Neural cell (in vitro differentiated cells): ENCODE measurements at regions not wholly inside any gene's neighbourhood (a gene's known extent, or its start where the extent isn't known, plus 50 kb on each side); places are given as distances from the start of the nearest gene placed in this dataset.

Experiments used
- MXI1 ChIP-seq: fragments of 450-650 bp; conservative IDR thresholded peaks from 2 replicates; pipeline ENCODE4 v1.6.1; 2014; ENCODE audit warnings: antibody characterized with exemption, mild to moderate bottlenecking; ENCODE audit not compliant: poor library complexity, severe bottlenecking
- TF ChIP-seq, protein P1 (sequence below): fragments of 450-650 bp; IDR thresholded peaks from 2 replicates; pipeline ENCODE4 v1.5.1; 2014; ENCODE audit warnings: antibody characterized with exemption, mild to moderate bottlenecking, moderate library complexity; ENCODE audit not compliant: poor library complexity, severe bottlenecking

DNA sequence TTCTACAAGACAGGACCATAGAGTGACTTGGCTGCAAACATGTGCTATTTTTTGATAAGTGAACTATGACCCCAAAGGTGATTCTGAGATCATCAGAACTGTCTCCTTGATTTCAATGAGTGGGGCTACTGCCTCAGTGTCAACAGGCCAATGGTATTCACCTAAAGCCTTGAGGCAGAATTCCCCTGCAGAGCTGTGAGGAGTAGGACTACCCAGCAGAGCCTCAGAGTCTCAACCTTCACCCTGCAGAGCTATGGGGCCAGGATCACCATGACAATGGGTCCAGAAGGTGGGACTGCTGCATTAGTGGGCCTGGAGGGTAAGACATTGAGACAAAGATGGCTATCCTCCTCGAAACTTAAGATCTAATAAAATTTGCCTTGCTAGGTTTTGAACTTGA is 1668.2 kb upstream of the SLC39A10 start:
- TF ChIP-seq, protein P1, sequence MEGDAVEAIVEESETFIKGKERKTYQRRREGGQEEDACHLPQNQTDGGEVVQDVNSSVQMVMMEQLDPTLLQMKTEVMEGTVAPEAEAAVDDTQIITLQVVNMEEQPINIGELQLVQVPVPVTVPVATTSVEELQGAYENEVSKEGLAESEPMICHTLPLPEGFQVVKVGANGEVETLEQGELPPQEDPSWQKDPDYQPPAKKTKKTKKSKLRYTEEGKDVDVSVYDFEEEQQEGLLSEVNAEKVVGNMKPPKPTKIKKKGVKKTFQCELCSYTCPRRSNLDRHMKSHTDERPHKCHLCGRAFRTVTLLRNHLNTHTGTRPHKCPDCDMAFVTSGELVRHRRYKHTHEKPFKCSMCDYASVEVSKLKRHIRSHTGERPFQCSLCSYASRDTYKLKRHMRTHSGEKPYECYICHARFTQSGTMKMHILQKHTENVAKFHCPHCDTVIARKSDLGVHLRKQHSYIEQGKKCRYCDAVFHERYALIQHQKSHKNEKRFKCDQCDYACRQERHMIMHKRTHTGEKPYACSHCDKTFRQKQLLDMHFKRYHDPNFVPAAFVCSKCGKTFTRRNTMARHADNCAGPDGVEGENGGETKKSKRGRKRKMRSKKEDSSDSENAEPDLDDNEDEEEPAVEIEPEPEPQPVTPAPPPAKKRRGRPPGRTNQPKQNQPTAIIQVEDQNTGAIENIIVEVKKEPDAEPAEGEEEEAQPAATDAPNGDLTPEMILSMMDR: no peak
- TF ChIP-seq MXI1: no peak
